HT1080 (cell line): ENCODE measurements at regions not wholly inside any gene's neighbourhood (a gene's known extent, or its start where the extent isn't known, plus 50 kb on each side); places are given as distances from the start of the nearest gene placed in this dataset.

Experiments
- DNase-seq: peaks from one replicate; pipeline ENCODE4 v3.0.0-alpha.2; 2015; ENCODE audit warnings: low read depth

GRCh38 chr1:30068787-30069472, 654.5 kb downstream of the MATN1 start:
- no peak for DNase-seq

GRCh38 chr1:30064547-30064946, 658.8 kb downstream of the MATN1 start:
- no peak for DNase-seq

- peak; percentile 8 for DNase-seq
These were observed 659.6 kb downstream of the MATN1 start for GRCh38 chr1:30063621-30064280.

- DNase-seq, result no peak
These were observed 661.8 kb downstream of the MATN1 start for GRCh38 chr1:30061292-30062220.

GRCh38 chr1:30060738-30061137, 662.6 kb downstream of the MATN1 start:
- DNase-seq, result no peak

- peak; percentile 78 for DNase-seq
These were observed 664.4 kb downstream of the MATN1 start for GRCh38 chr1:30058970-30059369.

GRCh38 chr1:30054126-30054525, 669.3 kb downstream of the MATN1 start:
- no peak for DNase-seq

- no peak for DNase-seq
These were observed 671.2 kb downstream of the MATN1 start for GRCh38 chr1:30052178-30052577.

GRCh38 chr1:30051777-30052176, 671.6 kb downstream of the MATN1 start:
- DNase-seq, result no peak

- DNase-seq, result no peak
These were observed 673.6 kb downstream of the MATN1 start for GRCh38 chr1:30049748-30050296.

- no peak for DNase-seq
These were observed 674.5 kb downstream of the MATN1 start for GRCh38 chr1:30048905-30049304.

- no peak for DNase-seq
These were observed 675.8 kb downstream of the MATN1 start for GRCh38 chr1:30047576-30047975.

GRCh38 chr1:30046751-30047150, 676.6 kb downstream of the MATN1 start:
- DNase-seq, result no peak

- no peak for DNase-seq
These were observed 677.9 kb downstream of the MATN1 start for GRCh38 chr1:30045304-30046090.

GRCh38 chr1:30044656-30045144, 678.7 kb downstream of the MATN1 start:
- DNase-seq, result no peak

- no peak for DNase-seq
These were observed 679.5 kb downstream of the MATN1 start for GRCh38 chr1:30043731-30044408.

- no peak for DNase-seq
These were observed 680.1 kb downstream of the MATN1 start for GRCh38 chr1:30043256-30043655.

- DNase-seq, result no peak
These were observed 680.8 kb downstream of the MATN1 start for GRCh38 chr1:30042438-30043147.

- no peak for DNase-seq
These were observed 681.5 kb downstream of the MATN1 start for GRCh38 chr1:30041741-30042437.
